GM23338 (cell line): ENCODE measurements at regions not wholly inside any gene's neighbourhood (a gene's known extent, or its start where the extent isn't known, plus 50 kb on each side); places are given as distances from the start of the nearest gene placed in this dataset.

ENCODE experiments used
- ATAC-seq: fragments of 200-7000 bp; cut with Tn5 transposase; 3 replicates; pipeline ENCODE4 v1.9.1; 2020
- DNase-seq: peaks from one replicate; pipeline ENCODE4 v3.0.0-alpha.2; 2015; ENCODE audit warnings: low spot score
- H2AFZ ChIP-seq: fragments of 200-600 bp; sonication (generic); 2 replicates; pipeline ENCODE4 v1.8.0; 2016; ENCODE audit warnings: antibody characterized with exemption, mild to moderate bottlenecking, moderate library complexity
- H3F3A ChIP-seq: fragments of 200-600 bp; sonication (generic); replicated peaks from 2 replicates; pipeline ENCODE4 v1.8.0; 2017; ENCODE audit warnings: antibody characterized with exemption, mixed run types, low read depth
- H3K27ac ChIP-seq: fragments of 200-600 bp; sonication (generic); 2 replicates; pipeline ENCODE4 v1.6.1; 2016; ENCODE audit warnings: low read depth
- H3K27me3 ChIP-seq: fragments of 200-600 bp; sonication (generic); 2 replicates; pipeline ENCODE4 v1.8.0; 2016; ENCODE audit warnings: mild to moderate bottlenecking, mixed run types, moderate library complexity; ENCODE audit not compliant: insufficient read depth
- H3K36me3 ChIP-seq: fragments of 200-600 bp; sonication (generic); 2 replicates; pipeline ENCODE4 v1.8.0; 2016; ENCODE audit warnings: mild to moderate bottlenecking; ENCODE audit not compliant: insufficient read depth
- H3K4me1 ChIP-seq: fragments of 200-600 bp; sonication (generic); 2 replicates; pipeline ENCODE4 v1.8.0; 2016; ENCODE audit warnings: mild to moderate bottlenecking, moderate library complexity; ENCODE audit not compliant: insufficient read depth
- H3K4me2 ChIP-seq: fragments of 200-600 bp; sonication (generic); 2 replicates; pipeline ENCODE4 v1.7.1; 2017; ENCODE audit warnings: mixed run types
- H3K4me3 ChIP-seq: fragments of 200-600 bp; sonication (generic); 2 replicates; pipeline ENCODE4 v1.6.1; 2016; ENCODE audit warnings: mixed run types
- H3K79me2 ChIP-seq: fragments of 200-600 bp; sonication (generic); replicated peaks from 2 replicates; pipeline ENCODE4 v1.8.0; 2017; ENCODE audit warnings: mild to moderate bottlenecking; ENCODE audit not compliant: insufficient read depth
- H3K9me2 ChIP-seq: fragments of 200-600 bp; sonication (generic); 2 replicates; pipeline ENCODE4 v1.8.0; 2017; ENCODE audit not compliant: insufficient read depth
- H4K20me1 ChIP-seq: fragments of 200-600 bp; sonication (generic); replicated peaks from 2 replicates; pipeline ENCODE4 v1.8.0; 2017; ENCODE audit warnings: mild to moderate bottlenecking; ENCODE audit not compliant: insufficient read depth
- H3K27ac Mint-ChIP-seq: 2 replicates; pipeline ENCODE4 v1.8.0; 2020; ENCODE audit warnings: inconsistent platforms, mild to moderate bottlenecking, moderate library complexity, mixed read lengths
- H3K27me3 Mint-ChIP-seq: 3 replicates; pipeline ENCODE4 v1.8.0; 2022; ENCODE audit warnings: low read depth, mild to moderate bottlenecking, moderate library complexity, mixed read lengths, inconsistent platforms; ENCODE audit not compliant: insufficient read depth, poor library complexity
- H3K36me3 Mint-ChIP-seq: 3 replicates; pipeline ENCODE4 v1.8.0; 2021; ENCODE audit warnings: low read depth, mild to moderate bottlenecking, inconsistent platforms, moderate library complexity, mixed read lengths
- H3K4me1 Mint-ChIP-seq: 3 replicates; pipeline ENCODE4 v1.8.0; 2020; ENCODE audit warnings: mild to moderate bottlenecking, inconsistent platforms, mixed read lengths
- H3K4me3 Mint-ChIP-seq: 3 replicates; pipeline ENCODE4 v1.8.0; 2021; ENCODE audit warnings: moderate library complexity, mild to moderate bottlenecking, inconsistent platforms, mixed read lengths
- H3K9me3 Mint-ChIP-seq: 3 replicates; pipeline ENCODE4 v1.8.0; 2020; ENCODE audit warnings: moderate library complexity, mild to moderate bottlenecking, inconsistent platforms, mixed read lengths
- CREB1 ChIP-seq: fragments of 250-450 bp; sonication (Bioruptor Pico); IDR thresholded peaks from 2 replicates; pipeline ENCODE4 v1.5.0; 2020; ENCODE audit warnings: low read depth, mild to moderate bottlenecking, moderate library complexity
- CTCF ChIP-seq, 2 experiments: fragments of 200-600 bp in 1 of 2; sonication (generic) in 1 of 2; conservative IDR thresholded peaks; 2 replicates each; pipeline versions ENCODE4 v1.5.1 to v1.6.1; 2016 to 2017; ENCODE audit warnings: antibody characterized with exemption in 2 of 2, low read depth in 2 of 2, mild to moderate bottlenecking in 2 of 2, moderate library complexity in 1 of 2
- ETS1 ChIP-seq: IDR thresholded peaks from 2 replicates; pipeline ENCODE4 v1.6.1; 2016; ENCODE audit warnings: antibody characterized with exemption
- EZH2 ChIP-seq: fragments of 200-600 bp; sonication (generic); IDR thresholded peaks from one replicate; pipeline ENCODE4 v1.8.0; 2017; ENCODE audit warnings: antibody characterized with exemption, mild to moderate bottlenecking, low read depth; ENCODE audit not compliant: unreplicated experiment
- EZH2phosphoT487 ChIP-seq: fragments of 200-600 bp; sonication (generic); IDR thresholded peaks from one replicate; pipeline ENCODE4 v1.8.1; 2018; ENCODE audit warnings: antibody characterized with exemption; ENCODE audit not compliant: unreplicated experiment
- JUNB ChIP-seq: IDR thresholded peaks from one replicate; pipeline ENCODE4 v1.6.1; 2016; ENCODE audit warnings: antibody characterized with exemption; ENCODE audit not compliant: unreplicated experiment
- NANOG ChIP-seq: IDR thresholded peaks from 2 replicates; pipeline ENCODE4 v1.6.1; 2016; ENCODE audit warnings: antibody characterized with exemption, borderline replicate concordance
- POLR2AphosphoS5 ChIP-seq: IDR thresholded peaks from 2 replicates; pipeline ENCODE4 v1.6.1; 2016; ENCODE audit warnings: antibody characterized with exemption, low read depth
- REST ChIP-seq: IDR thresholded peaks from one replicate; pipeline ENCODE4 v1.6.1; 2018; ENCODE audit warnings: antibody characterized with exemption; ENCODE audit not compliant: unreplicated experiment
- STAT1 ChIP-seq: IDR thresholded peaks from one replicate; pipeline ENCODE4 v1.6.1; 2016; ENCODE audit warnings: antibody characterized with exemption; ENCODE audit not compliant: unreplicated experiment
- ZNF114 ChIP-seq: fragments of 250-450 bp; sonication (Bioruptor Pico); IDR thresholded peaks from 2 replicates; pipeline ENCODE4 v1.5.0; 2020; ENCODE audit warnings: mild to moderate bottlenecking, moderate library complexity
- ZNF331 ChIP-seq: fragments of 250-450 bp; sonication (Bioruptor Pico); IDR thresholded peaks from 2 replicates; pipeline ENCODE4 v1.5.0; 2020; ENCODE audit warnings: low read depth, mild to moderate bottlenecking, moderate library complexity
- ZNF462 ChIP-seq: fragments of 250-450 bp; sonication (Bioruptor Pico); IDR thresholded peaks from 2 replicates; pipeline ENCODE4 v1.5.0; 2020; ENCODE audit warnings: mild to moderate bottlenecking, moderate library complexity

GRCh38 chr1:162956922-162957321 is 95.9 kb upstream of the CCDC190 start:
- no peak overlapping the region for H3K4me3 Mint-ChIP-seq
- no peaks in the 10 kb centered on the region for H3K9me3 Mint-ChIP-seq

More at GRCh38 chr1:162956922-162957321, 95.9 kb upstream of the CCDC190 start:
- Histone ChIP-seq H3K36me3 (no peaks in the 10 kb centered on the region), H3K9me2 (no peaks in the 10 kb centered on the region), H3K27me3 (no peaks in the 10 kb centered on the region), H3K4me3 (no peak overlapping the region), H2AFZ (no peak overlapping the region), H4K20me1 (no peaks in the 10 kb centered on the region), H3K79me2 (no peaks in the 10 kb centered on the region), H3K27ac (no peak overlapping the region), H3K4me1 (no peaks in the 10 kb centered on the region), H3F3A (no peaks in the 10 kb centered on the region), H3K4me2 (no peak overlapping the region)
- no peak for DNase-seq
- Mint-ChIP-seq H3K36me3 (no peaks in the 10 kb centered on the region), H3K27me3 (no peaks in the 10 kb centered on the region), H3K27ac (no peak overlapping the region), H3K4me1 (no peaks in the 10 kb centered on the region)
- ATAC-seq = no peak
- TF ChIP-seq JUNB (no peak), REST (no peak), ZNF114 (CRISPR knock-in tag) (no peak), ZNF462 (no peak), EZH2 (no peak), NANOG (no peak), EZH2phosphoT487 (no peak), POLR2AphosphoS5 (no peak), CREB1 (CRISPR knock-in tag) (no peak), ZNF331 (CRISPR knock-in tag) (no peak), ETS1 (no peak), STAT1 (no peak), CTCF (conservative IDR thresholded peaks at IDR 0.05; ENCODE audit: low read depth in 2 of 2) (no peak)
